SK-N-SH (cell line): ENCODE measurements at regions not wholly inside any gene's neighbourhood (a gene's known extent, or its start where the extent isn't known, plus 50 kb on each side); places are given as distances from the start of the nearest gene placed in this dataset.
"Not testable (repeated sequence)": the region's sequence is repeated elsewhere in the genome, so short reads cannot be mapped to it uniquely, and the experiment has no call there.

Experiments used
- CTCF ChIA-PET: fragments of 300-600, 350-600 bp; formaldehyde crosslinking; extraction: SDS; loops from one replicate; lab custom pipeline; 2021; lab: Yijun Ruan, JAX
- POLR2A ChIA-PET: fragments of 350-600 bp; sonication (Branson Sonifier 250); formaldehyde crosslinking; extraction: SDS; loops from one replicate; lab custom pipeline; 2020; ENCODE audit warnings: antibody characterized with exemption, inconsistent platforms; lab: Yijun Ruan, JAX
- DNase-seq: peaks from one replicate; pipeline ENCODE4 v3.0.0; 2012
- H2AFZ ChIP-seq: fragments of 200-600 bp; sonication (generic); 2 replicates; pipeline ENCODE4 v1.8.1; 2016; ENCODE audit warnings: antibody characterized with exemption, mild to moderate bottlenecking, low read depth
- H3F3A ChIP-seq: fragments of 200-600 bp; sonication (generic); replicated peaks from 2 replicates; pipeline ENCODE3; 2016; ENCODE audit warnings: antibody characterized with exemption, mild to moderate bottlenecking; ENCODE audit not compliant: insufficient read depth
- H3K27ac ChIP-seq, 2 experiments: fragments of 200-500 bp in 1 of 2; fragments of 200-600 bp in 1 of 2; sonication (Bioruptor generic) in 1 of 2; sonication (generic), shearing (Covaris generic) in 1 of 2; 2 replicates each; pipeline versions ENCODE4 v1.5.1 to v1.6.1; 2014 to 2016; ENCODE audit warnings: low read depth in 2 of 2, inconsistent platforms in 1 of 2, low read length in 1 of 2, mild to moderate bottlenecking in 1 of 2, mixed read lengths in 1 of 2
- H3K27me3 ChIP-seq: fragments of 200-600 bp; sonication (generic), shearing (Covaris generic); 2 replicates; pipeline ENCODE4 v1.6.1; 2016; ENCODE audit warnings: mixed run types; ENCODE audit not compliant: insufficient read depth
- H3K36me3 ChIP-seq, 2 experiments: fragments of 200-500 bp in 1 of 2; fragments of 200-600 bp in 1 of 2; sonication (Bioruptor generic) in 1 of 2; sonication (generic) in 1 of 2; replicated peaks in 1 of 2; 2 replicates each; pipeline versions ENCODE3 to v1.5.1; 2014 to 2016; ENCODE audit warnings: low read length in 1 of 2, mild to moderate bottlenecking in 1 of 2; ENCODE audit not compliant: insufficient read depth in 2 of 2, control insufficient read depth in 1 of 2
- H3K4me1 ChIP-seq, 2 experiments: fragments of 200-500 bp in 1 of 2; fragments of 200-600 bp in 1 of 2; sonication (Bioruptor generic) in 1 of 2; sonication (generic), shearing (Covaris generic) in 1 of 2; 2 replicates each; pipeline versions ENCODE4 v1.5.1 to v1.6.1; 2014 to 2016; ENCODE audit warnings: low read depth in 1 of 2, low read length in 1 of 2, mixed run types in 1 of 2; ENCODE audit not compliant: insufficient read depth in 2 of 2, control insufficient read depth in 1 of 2
- H3K4me2 ChIP-seq: fragments of 200-600 bp; sonication (generic), shearing (Covaris generic); 2 replicates; pipeline ENCODE4 v1.6.1; 2017; ENCODE audit warnings: mixed run types
- H3K4me3 ChIP-seq, 2 experiments: fragments of 200-500 bp in 1 of 2; fragments of 200-600 bp in 1 of 2; sonication (Bioruptor generic) in 1 of 2; sonication (generic), shearing (Covaris generic) in 1 of 2; 2 replicates each; pipeline versions ENCODE4 v1.5.1 to v1.8.1; 2014 to 2016; ENCODE audit warnings: low read depth in 2 of 2, inconsistent platforms in 1 of 2, low read length in 1 of 2, mild to moderate bottlenecking in 1 of 2, mixed read lengths in 1 of 2, moderate library complexity in 1 of 2
- H3K79me2 ChIP-seq: fragments of 200-600 bp; sonication (generic); 2 replicates; pipeline ENCODE4 v1.8.1; 2017; ENCODE audit warnings: mild to moderate bottlenecking; ENCODE audit not compliant: insufficient read depth
- H3K9ac ChIP-seq: fragments of 200-600 bp; sonication (generic); 2 replicates; pipeline ENCODE4 v1.6.1; 2017; ENCODE audit warnings: mixed run types
- H3K9me2 ChIP-seq: fragments of 200-600 bp; sonication (generic); 2 replicates; pipeline ENCODE4 v1.6.1; 2017; ENCODE audit warnings: mixed run types
- H3K9me3 ChIP-seq: fragments of 200-600 bp; sonication (generic); 2 replicates; pipeline ENCODE4 v1.6.1; 2017; ENCODE audit warnings: mixed run types, mild to moderate bottlenecking, moderate library complexity
- H4K20me1 ChIP-seq: fragments of 200-600 bp; sonication (generic); 2 replicates; pipeline ENCODE4 v1.6.1; 2017; ENCODE audit warnings: mild to moderate bottlenecking, mixed run types; ENCODE audit not compliant: insufficient read depth
- EZH2phosphoT487 ChIP-seq: fragments of 200-600 bp; sonication (generic); IDR thresholded peaks from 2 replicates; pipeline ENCODE4 v1.6.1; 2017; ENCODE audit warnings: low read depth, mixed run types, mild to moderate bottlenecking, antibody characterized with exemption, moderate library complexity, borderline replicate concordance
- FOXM1 ChIP-seq: IDR thresholded peaks from 2 replicates; pipeline ENCODE4 v1.4.0; 2012; ENCODE audit warnings: low read depth, mild to moderate bottlenecking
- GABPA ChIP-seq: IDR thresholded peaks from 2 replicates; pipeline ENCODE4 v1.4.0; 2012; ENCODE audit warnings: low read depth, mild to moderate bottlenecking
- JUND ChIP-seq: IDR thresholded peaks from 2 replicates; pipeline ENCODE4 v1.4.0; 2012
- MEF2A ChIP-seq: IDR thresholded peaks from 2 replicates; pipeline ENCODE4 v1.4.0; 2012; ENCODE audit warnings: low read depth, borderline replicate concordance
- NFIC ChIP-seq: IDR thresholded peaks from 2 replicates; pipeline ENCODE4 v1.4.0; 2012; ENCODE audit warnings: borderline replicate concordance
- POLR2AphosphoS5 ChIP-seq: IDR thresholded peaks from 2 replicates; pipeline ENCODE4 v1.6.1; 2012; ENCODE audit warnings: low read depth, low read length
- SMC3 ChIP-seq: IDR thresholded peaks from 2 replicates; pipeline ENCODE4 v1.6.1; 2012; ENCODE audit warnings: low read depth, low read length, improper control_type of control experiment
- WGBS: methylation state at CpG from one replicate; pipeline ENCODE4 v1.1.6; 2017; ENCODE audit warnings: low lambda C conversion rate; 5-methylcytosine and 5-hydroxymethylcytosine counted together
- TF ChIP-seq, protein P1 (sequence below): IDR thresholded peaks from 2 replicates; pipeline ENCODE4 v1.4.0; 2012; ENCODE audit warnings: low read depth, borderline replicate concordance
- TF ChIP-seq, protein P2 (sequence below): IDR thresholded peaks from 2 replicates; pipeline ENCODE4 v1.6.1; 2012; ENCODE audit warnings: mild to moderate bottlenecking, low read depth, low read length, moderate library complexity
- TF ChIP-seq, protein P3 (sequence below): IDR thresholded peaks from 2 replicates; pipeline ENCODE4 v1.4.0; 2012; ENCODE audit warnings: low read depth
- TF ChIP-seq, protein P4 (sequence below): fragments of 150-350 bp; IDR thresholded peaks from 2 replicates; pipeline ENCODE4 v1.6.1; 2017; ENCODE audit warnings: antibody characterized with exemption, low read length, low read depth, borderline replicate concordance

DNA sequence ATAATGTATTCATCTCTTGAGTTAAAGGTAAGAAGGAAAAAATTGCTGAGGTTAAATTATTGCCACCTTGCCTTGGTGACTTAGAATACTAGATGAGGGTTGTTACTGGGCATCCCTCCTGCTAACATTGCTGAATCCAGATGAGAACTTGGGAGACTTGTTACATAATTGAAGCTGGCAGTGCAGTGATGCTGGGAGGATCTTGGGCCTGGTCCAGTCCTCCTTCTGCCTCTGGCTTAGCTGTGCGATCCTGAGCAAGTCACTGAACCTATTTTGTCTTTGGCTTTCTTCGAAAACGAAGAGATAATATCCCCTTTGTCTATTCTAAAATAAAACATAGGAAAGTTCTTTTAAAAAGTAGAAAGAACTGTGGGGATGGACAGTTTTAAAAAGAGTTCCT lies 244.9 kb upstream of the NRIP1 start (continued):
- TF ChIP-seq, protein P1, sequence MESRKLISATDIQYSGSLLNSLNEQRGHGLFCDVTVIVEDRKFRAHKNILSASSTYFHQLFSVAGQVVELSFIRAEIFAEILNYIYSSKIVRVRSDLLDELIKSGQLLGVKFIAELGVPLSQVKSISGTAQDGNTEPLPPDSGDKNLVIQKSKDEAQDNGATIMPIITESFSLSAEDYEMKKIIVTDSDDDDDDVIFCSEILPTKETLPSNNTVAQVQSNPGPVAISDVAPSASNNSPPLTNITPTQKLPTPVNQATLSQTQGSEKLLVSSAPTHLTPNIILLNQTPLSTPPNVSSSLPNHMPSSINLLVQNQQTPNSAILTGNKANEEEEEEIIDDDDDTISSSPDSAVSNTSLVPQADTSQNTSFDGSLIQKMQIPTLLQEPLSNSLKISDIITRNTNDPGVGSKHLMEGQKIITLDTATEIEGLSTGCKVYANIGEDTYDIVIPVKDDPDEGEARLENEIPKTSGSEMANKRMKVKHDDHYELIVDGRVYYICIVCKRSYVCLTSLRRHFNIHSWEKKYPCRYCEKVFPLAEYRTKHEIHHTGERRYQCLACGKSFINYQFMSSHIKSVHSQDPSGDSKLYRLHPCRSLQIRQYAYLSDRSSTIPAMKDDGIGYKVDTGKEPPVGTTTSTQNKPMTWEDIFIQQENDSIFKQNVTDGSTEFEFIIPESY = no peak
- TF ChIP-seq NFIC = no peak

DNA sequence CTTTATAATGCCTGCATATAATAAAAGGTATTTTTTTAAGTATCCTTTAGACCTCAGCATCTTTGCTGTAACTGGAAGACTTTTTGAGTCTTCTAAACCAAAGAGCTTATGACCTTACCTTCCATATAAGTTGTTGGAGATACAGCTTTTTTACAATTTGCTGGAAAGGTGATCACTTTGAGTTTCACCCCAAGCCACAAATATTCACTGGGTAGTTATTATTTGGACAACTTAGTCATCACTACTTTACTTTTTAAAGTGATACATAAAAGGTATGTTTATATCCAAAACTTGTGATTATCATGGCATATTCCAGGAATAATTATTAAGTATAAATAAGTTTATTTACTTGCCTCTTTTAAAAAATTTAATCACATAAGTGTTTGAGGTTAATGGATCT lies 246.7 kb upstream of the NRIP1 start:
- H3K36me3 ChIP-seq = no peaks in the 10 kb centered on the region
- H3K9ac ChIP-seq = no peak overlapping the region
- no peak overlapping the region for H3K27ac ChIP-seq
- DNase-seq = no peak
- no peak overlapping the region for H3K4me2 ChIP-seq
- no peak overlapping the region for H3K4me3 ChIP-seq
- ChIA-PET POLR2A (no interaction called here), CTCF (no interaction called here)
- H3K9me2 ChIP-seq = no peaks in the 10 kb centered on the region; the same call in 1 of the 2 replicates
- no peaks in the 10 kb centered on the region for H3K79me2 ChIP-seq
- no peaks in the 10 kb centered on the region for H3K4me1 ChIP-seq
- TF ChIP-seq SMC3 (no peak), MEF2A (no peak), FOXM1 (no peak), POLR2AphosphoS5 (no peak), EZH2phosphoT487 (no peak), GABPA (no peak), JUND (no peak)
- no peaks in the 10 kb centered on the region for H4K20me1 ChIP-seq
- H3F3A ChIP-seq = no peaks in the 10 kb centered on the region
- H3K9me3 ChIP-seq = no peaks in the 10 kb centered on the region
- no peaks in the 10 kb centered on the region for H3K27me3 ChIP-seq
- H2AFZ ChIP-seq = no peak overlapping the region

DNA sequence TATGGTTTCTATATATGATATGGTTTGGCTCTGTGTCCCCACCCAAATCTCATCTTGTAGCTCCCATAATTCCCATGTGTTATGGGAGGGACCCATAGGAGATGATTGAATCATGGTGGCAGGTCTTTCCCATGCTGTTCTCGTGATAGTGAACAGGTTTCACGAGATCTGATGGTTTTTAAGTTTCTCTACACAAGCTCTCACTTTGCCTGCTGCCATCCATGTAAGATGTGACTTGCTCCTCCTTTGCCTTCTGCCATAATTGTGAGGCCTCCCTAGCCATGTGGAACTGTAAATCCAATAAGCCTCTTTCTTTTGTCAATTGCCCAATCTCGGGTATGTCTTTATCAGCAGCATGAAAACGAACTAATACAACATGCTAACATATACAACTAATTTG lies 252.2 kb upstream of the NRIP1 start:
- H3K4me2 ChIP-seq, H3K4me3 ChIP-seq, POLR2A ChIA-PET, H2AFZ ChIP-seq, H3K9me3 ChIP-seq, H3K9me2 ChIP-seq, DNase-seq, H4K20me1 ChIP-seq, H3K9ac ChIP-seq, H3K4me1 ChIP-seq, H3K79me2 ChIP-seq, H3K36me3 ChIP-seq, H3F3A ChIP-seq, H3K27ac ChIP-seq, H3K27me3 ChIP-seq: not testable (repeated sequence)
- WGBS = 7% methylated on average over 4 of the region's 4 CpGs
- CTCF ChIA-PET = interaction anchor here (0.6 kb wide), 1 partner anchor 496 kb away, joined by 3 read pairs; no protein-coding TSS in a partner anchor

DNA sequence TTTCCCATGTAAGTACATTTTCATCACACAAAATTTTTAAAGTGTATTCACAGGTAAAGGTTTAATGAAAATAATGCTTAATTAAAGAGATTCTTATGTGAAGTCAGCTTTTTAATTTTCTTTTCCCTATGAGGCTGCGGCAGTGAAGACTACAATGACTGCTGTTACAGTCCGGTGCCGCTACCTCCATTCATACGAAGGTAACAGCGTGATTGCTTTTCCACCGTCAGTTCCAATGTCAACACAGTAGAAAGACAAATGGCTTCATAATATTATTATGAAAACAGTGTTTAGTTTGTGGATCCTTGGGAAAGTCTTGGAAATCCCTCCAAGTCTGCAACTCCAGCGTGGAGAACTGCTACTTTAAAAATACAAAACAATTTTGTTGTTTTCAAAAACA lies 254.9 kb upstream of the NRIP1 start:
- Histone ChIP-seq H4K20me1 (no peaks in the 10 kb centered on the region), H3K4me3 (no peak overlapping the region), H3K79me2 (no peaks in the 10 kb centered on the region), H3K4me1 (no peaks in the 10 kb centered on the region), H2AFZ (no peak overlapping the region), H3F3A (no peaks in the 10 kb centered on the region), H3K4me2 (no peak overlapping the region), H3K9ac (no peak overlapping the region), H3K27ac (no peak overlapping the region), H3K9me3 (no peaks in the 10 kb centered on the region), H3K27me3 (no peaks in the 10 kb centered on the region), H3K9me2 (no peaks in the 10 kb centered on the region), H3K36me3 (no peaks in the 10 kb centered on the region)
- TF ChIP-seq FOXM1 = no peak
- TF ChIP-seq, protein P2, sequence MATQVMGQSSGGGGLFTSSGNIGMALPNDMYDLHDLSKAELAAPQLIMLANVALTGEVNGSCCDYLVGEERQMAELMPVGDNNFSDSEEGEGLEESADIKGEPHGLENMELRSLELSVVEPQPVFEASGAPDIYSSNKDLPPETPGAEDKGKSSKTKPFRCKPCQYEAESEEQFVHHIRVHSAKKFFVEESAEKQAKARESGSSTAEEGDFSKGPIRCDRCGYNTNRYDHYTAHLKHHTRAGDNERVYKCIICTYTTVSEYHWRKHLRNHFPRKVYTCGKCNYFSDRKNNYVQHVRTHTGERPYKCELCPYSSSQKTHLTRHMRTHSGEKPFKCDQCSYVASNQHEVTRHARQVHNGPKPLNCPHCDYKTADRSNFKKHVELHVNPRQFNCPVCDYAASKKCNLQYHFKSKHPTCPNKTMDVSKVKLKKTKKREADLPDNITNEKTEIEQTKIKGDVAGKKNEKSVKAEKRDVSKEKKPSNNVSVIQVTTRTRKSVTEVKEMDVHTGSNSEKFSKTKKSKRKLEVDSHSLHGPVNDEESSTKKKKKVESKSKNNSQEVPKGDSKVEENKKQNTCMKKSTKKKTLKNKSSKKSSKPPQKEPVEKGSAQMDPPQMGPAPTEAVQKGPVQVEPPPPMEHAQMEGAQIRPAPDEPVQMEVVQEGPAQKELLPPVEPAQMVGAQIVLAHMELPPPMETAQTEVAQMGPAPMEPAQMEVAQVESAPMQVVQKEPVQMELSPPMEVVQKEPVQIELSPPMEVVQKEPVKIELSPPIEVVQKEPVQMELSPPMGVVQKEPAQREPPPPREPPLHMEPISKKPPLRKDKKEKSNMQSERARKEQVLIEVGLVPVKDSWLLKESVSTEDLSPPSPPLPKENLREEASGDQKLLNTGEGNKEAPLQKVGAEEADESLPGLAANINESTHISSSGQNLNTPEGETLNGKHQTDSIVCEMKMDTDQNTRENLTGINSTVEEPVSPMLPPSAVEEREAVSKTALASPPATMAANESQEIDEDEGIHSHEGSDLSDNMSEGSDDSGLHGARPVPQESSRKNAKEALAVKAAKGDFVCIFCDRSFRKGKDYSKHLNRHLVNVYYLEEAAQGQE = no peak
- TF ChIP-seq, protein P3, sequence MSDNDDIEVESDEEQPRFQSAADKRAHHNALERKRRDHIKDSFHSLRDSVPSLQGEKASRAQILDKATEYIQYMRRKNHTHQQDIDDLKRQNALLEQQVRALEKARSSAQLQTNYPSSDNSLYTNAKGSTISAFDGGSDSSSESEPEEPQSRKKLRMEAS = no peak
- TF ChIP-seq GABPA = no peak
- TF ChIP-seq, protein P4, sequence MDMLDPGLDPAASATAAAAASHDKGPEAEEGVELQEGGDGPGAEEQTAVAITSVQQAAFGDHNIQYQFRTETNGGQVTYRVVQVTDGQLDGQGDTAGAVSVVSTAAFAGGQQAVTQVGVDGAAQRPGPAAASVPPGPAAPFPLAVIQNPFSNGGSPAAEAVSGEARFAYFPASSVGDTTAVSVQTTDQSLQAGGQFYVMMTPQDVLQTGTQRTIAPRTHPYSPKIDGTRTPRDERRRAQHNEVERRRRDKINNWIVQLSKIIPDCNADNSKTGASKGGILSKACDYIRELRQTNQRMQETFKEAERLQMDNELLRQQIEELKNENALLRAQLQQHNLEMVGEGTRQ = no peak
- DNase-seq = no peak
- ChIA-PET POLR2A (no interaction called here), CTCF (no interaction called here)
- 25% methylated on average over 7 of the region's 7 CpGs for WGBS
